H9 (cell line): ENCODE measurements at regions not wholly inside any gene's neighbourhood (a gene's known extent, or its start where the extent isn't known, plus 50 kb on each side); places are given as distances from the start of the nearest gene placed in this dataset.

Source experiments
- DNase-seq: peaks from one replicate; pipeline ENCODE4 v3.0.0-alpha.2; 2017
- H2AFZ ChIP-seq: one replicate; pipeline ENCODE4 v1.6.1; 2013; ENCODE audit warnings: mild to moderate bottlenecking, low read length, control low read depth, moderate library complexity
- H2AK5ac ChIP-seq: 2 replicates; pipeline ENCODE4 v1.6.1; 2013; ENCODE audit warnings: low read length, control low read depth, mixed read lengths; ENCODE audit not compliant: insufficient read length
- H2BK120ac ChIP-seq: one replicate; pipeline ENCODE4 v1.6.1; 2013; ENCODE audit warnings: low read depth, mild to moderate bottlenecking, low read length, control low read depth, inconsistent platforms; ENCODE audit not compliant: poor library complexity, severe bottlenecking
- H2BK12ac ChIP-seq: 2 replicates; pipeline ENCODE4 v1.6.1; 2013; ENCODE audit warnings: low read length, control low read depth, mixed read lengths, low read depth; ENCODE audit not compliant: insufficient read length
- H2BK15ac ChIP-seq: 2 replicates; pipeline ENCODE4 v1.6.1; 2013; ENCODE audit warnings: low read depth, low read length, control low read depth
- H2BK20ac ChIP-seq: one replicate; pipeline ENCODE4 v1.6.1; 2013; ENCODE audit warnings: low read depth, mild to moderate bottlenecking, low read length, control low read depth, inconsistent platforms; ENCODE audit not compliant: poor library complexity, severe bottlenecking
- H2BK5ac ChIP-seq: 2 replicates; pipeline ENCODE4 v1.6.1; 2013; ENCODE audit warnings: low read length, control low read depth, mixed read lengths; ENCODE audit not compliant: insufficient read length
- H3K14ac ChIP-seq: 2 replicates; pipeline ENCODE4 v1.6.1; 2013; ENCODE audit warnings: low read length, control low read depth; ENCODE audit not compliant: insufficient read depth
- H3K18ac ChIP-seq: 2 replicates; pipeline ENCODE4 v1.6.1; 2013; ENCODE audit warnings: low read depth, mild to moderate bottlenecking, mixed read lengths, low read length, control low read depth; ENCODE audit not compliant: insufficient read length
- H3K23ac ChIP-seq: 2 replicates; pipeline ENCODE4 v1.6.1; 2013; ENCODE audit warnings: low read length, control low read depth, mixed read lengths, low read depth; ENCODE audit not compliant: insufficient read length
- H3K23me2 ChIP-seq: 2 replicates; pipeline ENCODE4 v1.6.1; 2013; ENCODE audit warnings: low read depth, mild to moderate bottlenecking, mixed read lengths, low read length, control low read depth; ENCODE audit not compliant: insufficient read length, poor library complexity, severe bottlenecking
- H3K27ac ChIP-seq: 2 replicates; pipeline ENCODE4 v1.5.1; 2013; ENCODE audit warnings: low read length, control low read depth, mixed read lengths, low read depth; ENCODE audit not compliant: insufficient read length
- H3K27me3 ChIP-seq: 2 replicates; pipeline ENCODE4 v1.6.1; 2013; ENCODE audit warnings: low read length, control low read depth, inconsistent platforms; ENCODE audit not compliant: insufficient read depth
- H3K4ac ChIP-seq: 2 replicates; pipeline ENCODE4 v1.6.1; 2013; ENCODE audit warnings: low read depth, mild to moderate bottlenecking, control low read depth, inconsistent platforms, low read length, moderate library complexity
- H3K4me1 ChIP-seq: 2 replicates; pipeline ENCODE4 v1.6.1; 2013; ENCODE audit warnings: low read length, control low read depth, inconsistent platforms; ENCODE audit not compliant: insufficient read depth
- H3K4me2 ChIP-seq: 2 replicates; pipeline ENCODE4 v1.6.1; 2013; ENCODE audit warnings: low read length, control low read depth, mixed read lengths; ENCODE audit not compliant: insufficient read length, insufficient read depth
- H3K56ac ChIP-seq: 2 replicates; pipeline ENCODE4 v1.6.1; 2013; ENCODE audit warnings: low read depth, mild to moderate bottlenecking, mixed read lengths, low read length, control low read depth; ENCODE audit not compliant: insufficient read length
- H3K79me1 ChIP-seq: 2 replicates; pipeline ENCODE4 v1.6.1; 2013; ENCODE audit warnings: low read depth, mild to moderate bottlenecking, moderate library complexity, low read length, control low read depth, inconsistent platforms; ENCODE audit not compliant: insufficient read depth, poor library complexity, severe bottlenecking
- H3K79me2 ChIP-seq: 2 replicates; pipeline ENCODE4 v1.6.1; 2013; ENCODE audit warnings: low read length, control low read depth, inconsistent platforms; ENCODE audit not compliant: insufficient read depth
- H3K9ac ChIP-seq: 2 replicates; pipeline ENCODE4 v1.6.1; 2013; ENCODE audit warnings: low read length, control low read depth, mixed read lengths; ENCODE audit not compliant: insufficient read length; ENCODE audit errors: extremely low read depth
- H3K9me3 ChIP-seq: one replicate; pipeline ENCODE4 v1.6.1; 2013; ENCODE audit warnings: low read depth, low read length, inconsistent platforms; ENCODE audit not compliant: control insufficient read depth
- H3T11ph ChIP-seq: one replicate; pipeline ENCODE4 v1.6.1; 2013; ENCODE audit warnings: mild to moderate bottlenecking, low read length, control low read depth, inconsistent platforms
- H4K20me1 ChIP-seq: one replicate; pipeline ENCODE4 v1.6.1; 2013; ENCODE audit not compliant: control insufficient read depth, insufficient read length, insufficient read depth
- H4K5ac ChIP-seq: 2 replicates; pipeline ENCODE4 v1.6.1; 2013; ENCODE audit warnings: low read depth, mild to moderate bottlenecking, mixed read lengths, low read length, control low read depth; ENCODE audit not compliant: insufficient read length
- H4K8ac ChIP-seq: replicated peaks from 2 replicates; pipeline ENCODE4 v1.6.1; 2013; ENCODE audit warnings: low read length, control low read depth, mixed read lengths, low read depth; ENCODE audit not compliant: insufficient read length
- H4K91ac ChIP-seq: 2 replicates; pipeline ENCODE4 v1.6.1; 2013; ENCODE audit warnings: low read depth, mild to moderate bottlenecking, moderate library complexity, mixed read lengths, low read length, control low read depth; ENCODE audit not compliant: insufficient read length
- H3K27ac Mint-ChIP-seq, 3 experiments: 2 replicates in 2 of 3; 3 replicates in 1 of 3; pipeline ENCODE4 v1.8.0; 2020 to 2021; ENCODE audit warnings: mixed read lengths in 3 of 3, mild to moderate bottlenecking in 1 of 3, moderate library complexity in 1 of 3
- H3K27me3 Mint-ChIP-seq: 2 replicates; pipeline ENCODE4 v1.8.0; 2021; ENCODE audit warnings: low read depth, mild to moderate bottlenecking, moderate library complexity, mixed read lengths
- H3K36me3 Mint-ChIP-seq, 3 experiments: 2 replicates in 2 of 3; 3 replicates in 1 of 3; pipeline ENCODE4 v1.8.0; 2020 to 2021; ENCODE audit warnings: low read depth in 3 of 3, mixed read lengths in 3 of 3; ENCODE audit not compliant: insufficient read depth in 1 of 3
- H3K4me1 Mint-ChIP-seq, 2 experiments: 2 replicates each; pipeline ENCODE4 v1.8.0; 2020; ENCODE audit warnings: mixed read lengths in 2 of 2
- H3K4me3 Mint-ChIP-seq, 2 experiments: 2 replicates in 1 of 2; 3 replicates in 1 of 2; pipeline ENCODE4 v1.8.0; 2020 to 2021; ENCODE audit warnings: mild to moderate bottlenecking in 2 of 2, mixed read lengths in 2 of 2, moderate library complexity in 1 of 2
- H3K9me3 Mint-ChIP-seq, 2 experiments: 2 replicates in 1 of 2; 3 replicates in 1 of 2; pipeline ENCODE4 v1.8.0; 2020; ENCODE audit warnings: mild to moderate bottlenecking in 2 of 2, mixed read lengths in 2 of 2, moderate library complexity in 1 of 2
- CTCF ChIP-seq: fragments of 200-600 bp; sonication (generic); conservative IDR thresholded peaks from 3 replicates; pipeline ENCODE4 v1.8.0; 2021; ENCODE audit warnings: antibody characterized with exemption, mild to moderate bottlenecking
- WGBS: extraction: QIAGEN DNeasy Blood & Tissue Kit; methylation state at CpG from one replicate; pipeline ENCODE4 v1.1.7; 2013; ENCODE audit warnings: missing lambda C conversion rate, low lambda C conversion rate, mixed read lengths; ENCODE audit not compliant: insufficient read length; ENCODE audit errors: extremely low coverage; 5-methylcytosine and 5-hydroxymethylcytosine counted together

- Histone ChIP-seq H3K79me1 (no peaks in the 10 kb centered on the region), H3K4me2 (no peak overlapping the region), H3K27ac (no peak overlapping the region), H3K23ac (no peak overlapping the region), H2AFZ (no peak overlapping the region), H2AK5ac (no peak overlapping the region), H3K23me2 (no peaks in the 10 kb centered on the region), H2BK120ac (no peak overlapping the region), H3K4ac (no peak overlapping the region), H3K4me1 (no peaks in the 10 kb centered on the region), H4K20me1 (no peaks in the 10 kb centered on the region), H2BK5ac (no peak overlapping the region), H2BK15ac (no peak overlapping the region), H3K27me3 (no peaks in the 10 kb centered on the region), H3K56ac (no peak overlapping the region), H2BK20ac (no peak overlapping the region), H4K8ac (no peak overlapping the region), H3K9me3 (no peaks in the 10 kb centered on the region), H3K79me2 (no peaks in the 10 kb centered on the region), H4K91ac (no peak overlapping the region), H4K5ac (no peak overlapping the region), H2BK12ac (no peak overlapping the region), H3T11ph (no peak overlapping the region), H3K14ac (no peak overlapping the region), H3K9ac (no peak overlapping the region), H3K18ac (no peak overlapping the region)
- no peak for DNase-seq
- H3K4me1 Mint-ChIP-seq, result peaks cover 4 to 5% of the 10 kb centered on the region in 2 experiments
- WGBS, result no CpG with 5 or more reads among the region's 4 CpGs
- no peaks in the 10 kb centered on the region for H3K27me3 Mint-ChIP-seq
- no peak overlapping the region for H3K27ac Mint-ChIP-seq
- peaks cover 3% of the 10 kb centered on the region in 2 experiments; a peak in 2 of 5 replicates for H3K9me3 Mint-ChIP-seq
- H3K36me3 Mint-ChIP-seq, result peaks cover 0 to 5% (median 0%) of the 10 kb centered on the region in 3 experiments; a peak in 1 of 7 replicates
- no peak for TF ChIP-seq CTCF
- no peak overlapping the region for H3K4me3 Mint-ChIP-seq
Observed at GRCh38 chr4:154984148-154984547, 203.1 kb downstream of the RBM46 start.
